ENCODE measurements at regions not wholly inside any gene's neighbourhood (a gene's known extent, or its start where the extent isn't known, plus 50 kb on each side); places are given as distances from the start of the nearest gene placed in this dataset.

- TF ChIP-seq CTCF (IDR thresholded peaks at IDR 0.05) (no peak), ZFX (IDR thresholded peaks at IDR 0.05; ENCODE audit: borderline replicate concordance) (no peak)
These were observed 390.5 kb downstream of the ZNF608 start for GRCh38 chr5:124355928-124356327.

Data from 22Rv1 (cell line).